ENCODE measurements at regions not wholly inside any gene's neighbourhood (a gene's known extent, or its start where the extent isn't known, plus 50 kb on each side); places are given as distances from the start of the nearest gene placed in this dataset.
A peak's percentile ranks its signal among the peaks of the same experiment; 100 is the strongest.

- H3K4me3 ChIP-seq = no peak overlapping the region
- no peak overlapping the region for H3K9ac ChIP-seq (ENCODE audit: insufficient read depth in 1 of 2, low read length in 2 of 2)
- no peak for DNase-seq
- TF ChIP-seq, protein P1, sequence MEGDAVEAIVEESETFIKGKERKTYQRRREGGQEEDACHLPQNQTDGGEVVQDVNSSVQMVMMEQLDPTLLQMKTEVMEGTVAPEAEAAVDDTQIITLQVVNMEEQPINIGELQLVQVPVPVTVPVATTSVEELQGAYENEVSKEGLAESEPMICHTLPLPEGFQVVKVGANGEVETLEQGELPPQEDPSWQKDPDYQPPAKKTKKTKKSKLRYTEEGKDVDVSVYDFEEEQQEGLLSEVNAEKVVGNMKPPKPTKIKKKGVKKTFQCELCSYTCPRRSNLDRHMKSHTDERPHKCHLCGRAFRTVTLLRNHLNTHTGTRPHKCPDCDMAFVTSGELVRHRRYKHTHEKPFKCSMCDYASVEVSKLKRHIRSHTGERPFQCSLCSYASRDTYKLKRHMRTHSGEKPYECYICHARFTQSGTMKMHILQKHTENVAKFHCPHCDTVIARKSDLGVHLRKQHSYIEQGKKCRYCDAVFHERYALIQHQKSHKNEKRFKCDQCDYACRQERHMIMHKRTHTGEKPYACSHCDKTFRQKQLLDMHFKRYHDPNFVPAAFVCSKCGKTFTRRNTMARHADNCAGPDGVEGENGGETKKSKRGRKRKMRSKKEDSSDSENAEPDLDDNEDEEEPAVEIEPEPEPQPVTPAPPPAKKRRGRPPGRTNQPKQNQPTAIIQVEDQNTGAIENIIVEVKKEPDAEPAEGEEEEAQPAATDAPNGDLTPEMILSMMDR (IDR thresholded peaks at IDR 0.05; ENCODE audit: control extremely low read depth, extremely low read depth) = no peak
- no peak for ATAC-seq (ENCODE audit: insufficient read depth, low FRiP score)
- H3K27me3 ChIP-seq (ENCODE audit: control insufficient read depth in 3 of 3, insufficient read depth in 3 of 3, low read length in 2 of 3) = no peaks in the 10 kb centered on the region
- no peaks in the 10 kb centered on the region for H3K36me3 ChIP-seq (ENCODE audit: control insufficient read depth in 4 of 4, insufficient read depth in 4 of 4, low read length in 4 of 4)
- H3K4me1 ChIP-seq (ENCODE audit: control insufficient read depth in 5 of 5, insufficient read depth in 5 of 5, low read length in 5 of 5) = peaks cover 0 to 3% (median 0%) of the 10 kb centered on the region in 5 donors
- peaks cover 0 to 10% (median 6%) of the 10 kb centered on the region in 4 donors for H3K9me3 ChIP-seq (ENCODE audit: control insufficient read depth in 4 of 4, insufficient read depth in 3 of 4, low read length in 3 of 4)
- WGBS, 2 donors = 61 to 79% methylated on average over 1 of the region's 1 CpG
- H3K27ac ChIP-seq (ENCODE audit: low read depth in 1 of 2, low read length in 1 of 2) = no peak overlapping the region
Measured at GRCh38 chr7:85734823-85735222, 548.0 kb upstream of the SEMA3D start.

GRCh38 chr7:85733169-85733915 lies 546.5 kb upstream of the SEMA3D start:
- Histone ChIP-seq H3K4me1 (ENCODE audit: control insufficient read depth in 5 of 5, insufficient read depth in 5 of 5, low read length in 5 of 5) (peaks cover 0 to 4% (median 0%) of the 10 kb centered on the region in 5 donors), H3K36me3 (ENCODE audit: control insufficient read depth in 4 of 4, insufficient read depth in 4 of 4, low read length in 4 of 4) (no peaks in the 10 kb centered on the region), H3K9me3 (ENCODE audit: control insufficient read depth in 4 of 4, insufficient read depth in 3 of 4, low read length in 3 of 4) (peaks cover 0 to 10% (median 6%) of the 10 kb centered on the region in 4 donors), H3K4me3 (no peak overlapping the region), H3K9ac (ENCODE audit: insufficient read depth in 1 of 2, low read length in 2 of 2) (no peak overlapping the region), H3K27ac (ENCODE audit: low read depth in 1 of 2, low read length in 1 of 2) (no peak overlapping the region), H3K27me3 (ENCODE audit: control insufficient read depth in 3 of 3, insufficient read depth in 3 of 3, low read length in 2 of 3) (no peaks in the 10 kb centered on the region)
- ATAC-seq (ENCODE audit: insufficient read depth, low FRiP score) (no peak), DNase-seq (no peak)
- TF ChIP-seq, protein P1 (IDR thresholded peaks at IDR 0.05; ENCODE audit: control extremely low read depth, extremely low read depth) = no peak
- WGBS, 2 donors = 66 to 87% methylated on average over 2 of the region's 2 CpGs

GRCh38 chr7:85730012-85730411 lies 543.2 kb upstream of the SEMA3D start:
- no peak for ATAC-seq (ENCODE audit: insufficient read depth, low FRiP score)
- H3K4me1 ChIP-seq (ENCODE audit: control insufficient read depth in 5 of 5, insufficient read depth in 5 of 5, low read length in 5 of 5) = peaks cover 0 to 4% (median 0%) of the 10 kb centered on the region in 5 donors
- 57 to 67% methylated on average over 2 of the region's 2 CpGs for WGBS, 2 donors

More at GRCh38 chr7:85730012-85730411, 543.2 kb upstream of the SEMA3D start:
- TF ChIP-seq, protein P1 (IDR thresholded peaks at IDR 0.05; ENCODE audit: control extremely low read depth, extremely low read depth) = no peak
- peak; percentile 78 to 90 (median 86) for DNase-seq
- Histone ChIP-seq H3K4me3 (no peak overlapping the region), H3K36me3 (ENCODE audit: control insufficient read depth in 4 of 4, insufficient read depth in 4 of 4, low read length in 4 of 4) (no peaks in the 10 kb centered on the region), H3K9ac (ENCODE audit: insufficient read depth in 1 of 2, low read length in 2 of 2) (no peak overlapping the region), H3K27ac (ENCODE audit: low read depth in 1 of 2, low read length in 1 of 2) (no peak overlapping the region), H3K9me3 (ENCODE audit: control insufficient read depth in 4 of 4, insufficient read depth in 3 of 4, low read length in 3 of 4) (peaks cover 0 to 3% (median 0%) of the 10 kb centered on the region in 4 donors), H3K27me3 (ENCODE audit: control insufficient read depth in 3 of 3, insufficient read depth in 3 of 3, low read length in 2 of 3) (no peaks in the 10 kb centered on the region)
